ENCODE measurements at regions not wholly inside any gene's neighbourhood (a gene's known extent, or its start where the extent isn't known, plus 50 kb on each side); places are given as distances from the start of the nearest gene placed in this dataset.

GRCh38 chr2:15766911-15767597 lies 173.3 kb upstream of the MYCN start:
- no peak for TF ChIP-seq CTCF (IDR thresholded peaks at IDR 0.05; ENCODE audit: low read length, missing control alignments)
- no peak for DNase-seq (ENCODE audit: low read depth)

GRCh38 chr2:15767679-15768078 lies 172.7 kb upstream of the MYCN start:
- no peak overlapping the region for H3K4me3 ChIP-seq (replicated peaks; ENCODE audit: low read depth, low read length)
- TF ChIP-seq CTCF (IDR thresholded peaks at IDR 0.05; ENCODE audit: low read length, missing control alignments): no peak
- no peak for DNase-seq (ENCODE audit: low read depth)

More at GRCh38 chr2:15766911-15767597, 173.3 kb upstream of the MYCN start:
- no peak overlapping the region for H3K4me3 ChIP-seq (replicated peaks; ENCODE audit: low read depth, low read length)

- DNase-seq (ENCODE audit: low read depth): no peak
- no peak overlapping the region for H3K4me3 ChIP-seq (replicated peaks; ENCODE audit: low read depth, low read length)
- TF ChIP-seq CTCF (IDR thresholded peaks at IDR 0.05; ENCODE audit: low read length, missing control alignments): no peak
Observed at GRCh38 chr2:15768142-15768541, 172.2 kb upstream of the MYCN start.

GRCh38 chr2:15768615-15769014 lies 171.7 kb upstream of the MYCN start:
- H3K4me3 ChIP-seq (replicated peaks; ENCODE audit: low read depth, low read length): no peak overlapping the region
- DNase-seq (ENCODE audit: low read depth): no peak
- no peak for TF ChIP-seq CTCF (IDR thresholded peaks at IDR 0.05; ENCODE audit: low read length, missing control alignments)

- no peak for DNase-seq (ENCODE audit: low read depth)
- no peak for TF ChIP-seq CTCF (IDR thresholded peaks at IDR 0.05; ENCODE audit: low read length, missing control alignments)
- no peak overlapping the region for H3K4me3 ChIP-seq (replicated peaks; ENCODE audit: low read depth, low read length)
Observed at GRCh38 chr2:15769235-15769634, 171.1 kb upstream of the MYCN start.

- no peak overlapping the region for H3K4me3 ChIP-seq (replicated peaks; ENCODE audit: low read depth, low read length)
- no peak for TF ChIP-seq CTCF (IDR thresholded peaks at IDR 0.05; ENCODE audit: low read length, missing control alignments)
- no peak for DNase-seq (ENCODE audit: low read depth)
Observed at GRCh38 chr2:15769676-15770547, 170.4 kb upstream of the MYCN start.
